Osteocyte (in vitro differentiated cells): ENCODE measurements at regions not wholly inside any gene's neighbourhood (a gene's known extent, or its start where the extent isn't known, plus 50 kb on each side); places are given as distances from the start of the nearest gene placed in this dataset.

Source experiments
- DNase-seq: peaks from one replicate; pipeline ENCODE4 v3.0.0; 2021; ENCODE audit warnings: mixed read lengths; ENCODE audit not compliant: unreplicated experiment; ENCODE audit errors: extremely low spot score
- H3K27ac Mint-ChIP-seq: one replicate; pipeline ENCODE4 v1.8.0; 2021; ENCODE audit warnings: mild to moderate bottlenecking, mixed read lengths; ENCODE audit not compliant: unreplicated experiment
- H3K27me3 Mint-ChIP-seq: one replicate; pipeline ENCODE4 v1.8.0; 2021; ENCODE audit warnings: mixed read lengths; ENCODE audit not compliant: unreplicated experiment
- H3K36me3 Mint-ChIP-seq: one replicate; pipeline ENCODE4 v1.8.0; 2021; ENCODE audit warnings: mixed read lengths; ENCODE audit not compliant: unreplicated experiment
- H3K4me1 Mint-ChIP-seq: one replicate; pipeline ENCODE4 v1.8.0; 2021; ENCODE audit warnings: mixed read lengths; ENCODE audit not compliant: unreplicated experiment
- H3K4me3 Mint-ChIP-seq: one replicate; pipeline ENCODE4 v1.8.0; 2021; ENCODE audit warnings: mild to moderate bottlenecking, moderate library complexity, mixed read lengths; ENCODE audit not compliant: unreplicated experiment
- H3K9me3 Mint-ChIP-seq: one replicate; pipeline ENCODE4 v1.8.0; 2021; ENCODE audit warnings: mixed read lengths; ENCODE audit not compliant: unreplicated experiment
- CTCF ChIP-seq: fragments of 200-600 bp; sonication (generic); IDR thresholded peaks from 2 replicates; pipeline ENCODE4 v1.5.0; 2021; ENCODE audit warnings: antibody characterized with exemption, mild to moderate bottlenecking, moderate library complexity

- Mint-ChIP-seq H3K27me3 (peaks cover 19% of the 10 kb centered on the region), H3K27ac (no peak overlapping the region)
Observed at GRCh38 chr6:40321616-40322015, 265.5 kb downstream of the LRFN2 start.

GRCh38 chr6:40320947-40321346 is 266.2 kb downstream of the LRFN2 start:
- Mint-ChIP-seq H3K36me3 (no peaks in the 10 kb centered on the region), H3K9me3 (peaks cover 11% of the 10 kb centered on the region), H3K27ac (no peak overlapping the region), H3K4me1 (no peaks in the 10 kb centered on the region), H3K4me3 (no peak overlapping the region), H3K27me3 (peaks cover 22% of the 10 kb centered on the region)
- no peak for DNase-seq
- TF ChIP-seq CTCF = no peak

More at GRCh38 chr6:40321616-40322015, 265.5 kb downstream of the LRFN2 start:
- TF ChIP-seq CTCF = no peak
- Mint-ChIP-seq H3K9me3 (peaks cover 11% of the 10 kb centered on the region), H3K4me1 (no peaks in the 10 kb centered on the region), H3K36me3 (no peaks in the 10 kb centered on the region), H3K4me3 (no peak overlapping the region)
- no peak for DNase-seq

- no peak overlapping the region for H3K4me3 Mint-ChIP-seq
- no peak for DNase-seq
- H3K27ac Mint-ChIP-seq = no peak overlapping the region
- peaks cover 11% of the 10 kb centered on the region for H3K9me3 Mint-ChIP-seq
- no peak for TF ChIP-seq CTCF
- H3K4me1 Mint-ChIP-seq = no peaks in the 10 kb centered on the region
- no peaks in the 10 kb centered on the region for H3K36me3 Mint-ChIP-seq
- H3K27me3 Mint-ChIP-seq = peaks cover 23% of the 10 kb centered on the region
Observed at GRCh38 chr6:40320441-40320840, 266.7 kb downstream of the LRFN2 start.

- peaks cover 11% of the 10 kb centered on the region for H3K9me3 Mint-ChIP-seq
- H3K4me1 Mint-ChIP-seq = no peaks in the 10 kb centered on the region
- no peak overlapping the region for H3K4me3 Mint-ChIP-seq
- H3K27ac Mint-ChIP-seq = no peak overlapping the region
- TF ChIP-seq CTCF = no peak
- H3K36me3 Mint-ChIP-seq = no peaks in the 10 kb centered on the region
- no peak for DNase-seq
- peaks cover 19% of the 10 kb centered on the region for H3K27me3 Mint-ChIP-seq
Observed at GRCh38 chr6:40319124-40319523, 268.0 kb downstream of the LRFN2 start.

- Mint-ChIP-seq H3K27ac (no peak overlapping the region), H3K9me3 (peaks cover 11% of the 10 kb centered on the region), H3K27me3 (peaks cover 14% of the 10 kb centered on the region), H3K4me1 (no peaks in the 10 kb centered on the region), H3K36me3 (no peaks in the 10 kb centered on the region), H3K4me3 (no peak overlapping the region)
- no peak for DNase-seq
- no peak for TF ChIP-seq CTCF
Observed at GRCh38 chr6:40315060-40315459, 272.1 kb downstream of the LRFN2 start.
